ENCODE measurements at regions not wholly inside any gene's neighbourhood (a gene's known extent, or its start where the extent isn't known, plus 50 kb on each side); places are given as distances from the start of the nearest gene placed in this dataset.

DNA sequence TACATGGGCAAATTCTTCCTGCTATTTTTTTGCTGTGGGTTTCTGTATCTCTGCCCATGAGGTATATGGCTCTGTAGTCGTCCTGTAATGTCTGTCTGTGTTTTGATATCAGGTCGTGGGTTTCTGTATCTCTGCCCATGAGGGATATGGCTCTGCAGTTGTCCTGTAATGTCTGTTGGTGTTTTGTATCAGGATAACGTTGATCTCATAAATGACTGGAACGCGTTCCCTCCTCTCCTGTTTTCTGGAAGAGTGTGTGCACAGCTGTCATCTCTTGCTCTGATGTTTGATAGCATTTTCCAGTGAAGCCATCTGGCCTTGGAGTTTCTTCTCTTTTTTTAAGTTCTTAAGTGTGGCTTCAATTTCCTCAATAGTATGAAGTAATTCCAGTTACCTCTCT is 57.2 kb downstream of the SOX1 start:
- Histone ChIP-seq H3K27me3 (peaks cover 32% of the 10 kb centered on the region), H3K4me1 (ENCODE audit: low read depth) (no peaks in the 10 kb centered on the region), H3K4me3 (no peak overlapping the region), H3K27ac (no peak overlapping the region), H3K9me3 (ENCODE audit: low read depth) (no peaks in the 10 kb centered on the region), H3K36me3 (no peaks in the 10 kb centered on the region)
- TF ChIP-seq, protein P1, sequence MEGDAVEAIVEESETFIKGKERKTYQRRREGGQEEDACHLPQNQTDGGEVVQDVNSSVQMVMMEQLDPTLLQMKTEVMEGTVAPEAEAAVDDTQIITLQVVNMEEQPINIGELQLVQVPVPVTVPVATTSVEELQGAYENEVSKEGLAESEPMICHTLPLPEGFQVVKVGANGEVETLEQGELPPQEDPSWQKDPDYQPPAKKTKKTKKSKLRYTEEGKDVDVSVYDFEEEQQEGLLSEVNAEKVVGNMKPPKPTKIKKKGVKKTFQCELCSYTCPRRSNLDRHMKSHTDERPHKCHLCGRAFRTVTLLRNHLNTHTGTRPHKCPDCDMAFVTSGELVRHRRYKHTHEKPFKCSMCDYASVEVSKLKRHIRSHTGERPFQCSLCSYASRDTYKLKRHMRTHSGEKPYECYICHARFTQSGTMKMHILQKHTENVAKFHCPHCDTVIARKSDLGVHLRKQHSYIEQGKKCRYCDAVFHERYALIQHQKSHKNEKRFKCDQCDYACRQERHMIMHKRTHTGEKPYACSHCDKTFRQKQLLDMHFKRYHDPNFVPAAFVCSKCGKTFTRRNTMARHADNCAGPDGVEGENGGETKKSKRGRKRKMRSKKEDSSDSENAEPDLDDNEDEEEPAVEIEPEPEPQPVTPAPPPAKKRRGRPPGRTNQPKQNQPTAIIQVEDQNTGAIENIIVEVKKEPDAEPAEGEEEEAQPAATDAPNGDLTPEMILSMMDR (IDR thresholded peaks at IDR 0.05; ENCODE audit: low read depth, low read length): no peak
- no peak for DNase-seq (ENCODE audit: low read depth in 1 of 2, low spot score in 1 of 2)

DNA sequence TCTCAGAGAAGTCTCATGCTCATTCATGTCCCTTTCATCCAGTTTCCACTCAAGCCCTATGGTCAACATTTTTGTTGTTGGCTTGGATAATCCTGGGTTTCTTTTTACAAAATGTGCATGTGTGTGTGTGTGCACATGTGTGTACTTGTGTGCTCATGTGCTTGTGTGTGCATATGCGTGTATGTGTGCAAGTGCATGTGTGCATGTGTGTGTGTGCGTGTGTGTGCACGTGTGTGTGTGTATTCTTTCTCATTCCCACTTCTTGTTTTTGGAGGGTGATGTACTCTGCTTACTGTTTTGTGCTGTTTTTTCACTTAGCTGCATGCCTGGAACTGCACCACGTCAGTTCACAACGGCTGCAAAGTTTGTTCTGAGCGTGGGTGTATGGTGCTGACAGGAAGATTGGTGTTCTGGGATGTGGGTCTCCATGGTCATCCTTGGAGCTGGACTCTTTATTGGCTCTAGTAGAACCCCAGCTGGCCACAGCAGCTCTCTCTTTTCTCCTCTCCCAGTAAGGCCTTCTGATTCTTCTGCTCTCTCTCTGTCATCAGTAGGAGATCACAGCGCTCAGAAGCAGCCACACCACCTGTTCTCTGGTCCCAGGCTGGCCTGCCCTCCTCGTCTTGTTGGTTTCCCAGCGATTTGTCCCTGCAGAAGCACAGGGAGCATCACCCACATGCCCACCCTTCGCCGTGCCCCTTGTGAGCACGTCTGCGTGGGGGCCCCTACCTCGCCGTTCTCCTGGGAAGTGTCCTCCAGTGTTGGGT is 60.8 kb downstream of the SOX1 start:
- peaks cover 52% of the 10 kb centered on the region for H3K27me3 ChIP-seq
- no peaks in the 10 kb centered on the region for H3K9me3 ChIP-seq (ENCODE audit: low read depth)
- no peak for DNase-seq (ENCODE audit: low read depth in 1 of 2, low spot score in 1 of 2)
- no peaks in the 10 kb centered on the region for H3K4me1 ChIP-seq (ENCODE audit: low read depth)
- H3K36me3 ChIP-seq: no peaks in the 10 kb centered on the region
- TF ChIP-seq, protein P1 (IDR thresholded peaks at IDR 0.05; ENCODE audit: low read depth, low read length): no peak
- no peak overlapping the region for H3K4me3 ChIP-seq
- H3K27ac ChIP-seq: no peak overlapping the region

DNA sequence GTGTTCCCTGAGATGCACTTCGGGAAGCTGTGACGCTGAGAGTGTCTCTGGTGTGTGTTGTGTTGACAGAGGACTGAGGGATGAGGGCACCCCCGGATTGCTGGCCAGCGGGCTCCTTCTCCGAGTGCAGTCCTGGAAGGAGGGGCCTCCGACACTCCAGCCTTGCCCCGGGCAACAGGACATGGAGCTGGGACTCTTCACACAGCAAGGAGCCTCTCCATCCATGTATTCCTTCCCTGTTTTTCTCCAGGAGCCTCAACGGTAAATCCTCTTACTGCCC is 61.3 kb downstream of the SOX1 start:
- H3K4me3 ChIP-seq: no peak overlapping the region
- H3K27ac ChIP-seq: no peak overlapping the region
- peaks cover 57% of the 10 kb centered on the region for H3K27me3 ChIP-seq
- H3K9me3 ChIP-seq (ENCODE audit: low read depth): no peaks in the 10 kb centered on the region
- no peak for DNase-seq (ENCODE audit: low read depth in 1 of 2, low spot score in 1 of 2)
- H3K36me3 ChIP-seq: no peaks in the 10 kb centered on the region
- H3K4me1 ChIP-seq (ENCODE audit: low read depth): no peaks in the 10 kb centered on the region
- TF ChIP-seq, protein P1 (IDR thresholded peaks at IDR 0.05; ENCODE audit: low read depth, low read length): no peak

DNA sequence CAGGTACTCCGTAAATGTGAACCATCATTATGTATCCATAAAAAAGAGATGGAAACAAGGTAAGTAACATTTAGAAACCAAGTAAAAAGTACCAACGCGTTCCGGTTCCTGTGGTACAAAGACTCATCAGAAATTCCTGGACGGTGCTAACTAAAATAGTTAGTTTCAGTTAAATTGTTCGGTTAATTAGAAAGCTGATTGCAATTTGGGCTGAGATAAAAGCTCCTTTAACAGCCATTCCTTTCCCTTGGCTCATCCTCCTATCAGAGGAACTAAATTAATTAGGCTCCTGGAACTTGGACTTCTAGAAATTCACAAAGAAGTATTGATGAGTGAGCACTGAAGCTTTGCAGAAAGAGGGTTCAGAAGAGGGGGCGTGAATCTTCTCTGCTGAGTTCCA is 63.5 kb downstream of the SOX1 start:
- Histone ChIP-seq H3K4me1 (ENCODE audit: low read depth) (no peaks in the 10 kb centered on the region), H3K27me3 (peaks cover 57% of the 10 kb centered on the region), H3K27ac (no peak overlapping the region), H3K9me3 (ENCODE audit: low read depth) (no peaks in the 10 kb centered on the region), H3K4me3 (no peak overlapping the region), H3K36me3 (no peaks in the 10 kb centered on the region)
- no peak for DNase-seq (ENCODE audit: low read depth in 1 of 2, low spot score in 1 of 2)
- TF ChIP-seq, protein P1 (IDR thresholded peaks at IDR 0.05; ENCODE audit: low read depth, low read length): no peak

DNA sequence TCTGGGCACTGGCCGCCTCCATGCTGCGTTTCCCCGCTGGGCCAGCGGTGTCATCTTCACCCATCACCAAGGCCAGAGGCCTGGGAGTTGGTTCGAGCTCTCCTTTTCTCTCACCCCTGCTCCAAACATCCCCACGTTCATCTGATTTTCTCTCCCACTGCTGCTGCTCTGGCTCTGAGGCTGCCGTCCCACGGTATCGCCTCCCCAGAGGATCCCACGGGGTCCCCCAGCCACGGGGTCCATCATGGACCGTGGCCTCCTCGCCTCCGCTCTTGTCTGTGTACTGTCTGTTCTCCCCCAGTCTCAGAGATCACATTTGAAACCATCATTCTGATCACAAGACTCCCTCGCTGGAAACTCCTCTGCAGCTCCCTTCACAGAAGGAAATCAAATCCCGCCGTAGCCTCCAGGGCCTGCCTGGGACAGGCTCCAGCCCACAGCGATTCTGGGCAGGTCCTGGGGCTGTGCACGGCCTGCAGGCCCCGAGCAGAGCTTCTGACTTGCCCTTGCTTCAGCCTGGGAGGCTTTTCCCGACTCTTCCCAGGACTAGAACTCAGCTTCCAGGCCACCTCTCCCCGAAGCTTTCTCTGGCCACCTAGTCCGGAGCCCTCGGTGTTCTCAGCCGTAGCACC is 64.2 kb downstream of the SOX1 start:
- H3K27ac ChIP-seq: no peak overlapping the region
- TF ChIP-seq, protein P1 (IDR thresholded peaks at IDR 0.05; ENCODE audit: low read depth, low read length): no peak
- H3K36me3 ChIP-seq: no peaks in the 10 kb centered on the region
- peaks cover 57% of the 10 kb centered on the region for H3K27me3 ChIP-seq
- no peak for DNase-seq (ENCODE audit: low read depth in 1 of 2, low spot score in 1 of 2)
- no peaks in the 10 kb centered on the region for H3K9me3 ChIP-seq (ENCODE audit: low read depth)
- no peak overlapping the region for H3K4me3 ChIP-seq
- no peaks in the 10 kb centered on the region for H3K4me1 ChIP-seq (ENCODE audit: low read depth)
